WTC11 (cell line): ENCODE measurements at regions not wholly inside any gene's neighbourhood (a gene's known extent, or its start where the extent isn't known, plus 50 kb on each side); places are given as distances from the start of the nearest gene placed in this dataset.

Experiments
- ATAC-seq: fragments of 200-7000 bp; cut with Tn5 transposase; 2 replicates; pipeline ENCODE4 v1.10.0; 2021; ENCODE audit warnings: mild to moderate bottlenecking, moderate library complexity
- CTCF ChIA-PET: fragments of 300-600 bp; sonication (Branson Sonifier 250); formaldehyde crosslinking; loops from one replicate; lab custom pipeline; 2021; ENCODE audit warnings: antibody characterized with exemption; lab: Charles Lee
- POLR2A ChIA-PET: fragments of 350-600 bp; sonication (Branson Sonifier 250); formaldehyde crosslinking; loops from one replicate; lab custom pipeline; 2021; ENCODE audit warnings: antibody characterized with exemption; lab: Charles Lee
- DNase-seq: peaks from one replicate; pipeline ENCODE4 v3.0.0; 2021; ENCODE audit warnings: low spot score
- H3K27ac Mint-ChIP-seq: 2 replicates; pipeline ENCODE4 v1.8.0; 2021; ENCODE audit warnings: mixed read lengths
- H3K27me3 Mint-ChIP-seq: 2 replicates; pipeline ENCODE4 v1.8.0; 2021; ENCODE audit warnings: low read depth, mild to moderate bottlenecking, moderate library complexity, mixed read lengths
- H3K36me3 Mint-ChIP-seq: 2 replicates; pipeline ENCODE4 v1.8.0; 2021; ENCODE audit warnings: mixed read lengths
- H3K4me1 Mint-ChIP-seq: 2 replicates; pipeline ENCODE4 v1.8.0; 2022; ENCODE audit warnings: mixed read lengths
- H3K4me3 Mint-ChIP-seq: 2 replicates; pipeline ENCODE4 v1.8.0; 2021; ENCODE audit warnings: mild to moderate bottlenecking, moderate library complexity, mixed read lengths
- H3K9me3 Mint-ChIP-seq: 2 replicates; pipeline ENCODE4 v1.8.0; 2021; ENCODE audit warnings: mixed read lengths
- AR ChIP-seq: fragments of 250-450 bp; sonication (Bioruptor Pico); IDR thresholded peaks from 2 replicates; pipeline ENCODE4 v1.9.0; 2021; ENCODE audit warnings: mild to moderate bottlenecking
- CDX4 ChIP-seq: fragments of 250-450 bp; sonication (Bioruptor Pico); IDR thresholded peaks from 2 replicates; pipeline ENCODE4 v1.9.0; 2021; ENCODE audit warnings: moderate library complexity, mild to moderate bottlenecking, inconsistent platforms, borderline replicate concordance
- CREB1 ChIP-seq: sonication (generic); formaldehyde crosslinking; IDR thresholded peaks from 2 replicates; pipeline ENCODE4 v1.8.0; 2023; ENCODE audit warnings: mild to moderate bottlenecking, missing genetic modification reagents
- E2F4 ChIP-seq: sonication (generic); formaldehyde crosslinking; IDR thresholded peaks from 2 replicates; pipeline ENCODE4 v1.8.1; 2022; ENCODE audit warnings: low read depth, mild to moderate bottlenecking, moderate library complexity, missing genetic modification reagents, borderline replicate concordance
- EMX1 ChIP-seq: fragments of 250-450 bp; sonication (Bioruptor Pico); IDR thresholded peaks from 2 replicates; pipeline ENCODE4 v1.8.0; 2021; ENCODE audit warnings: mild to moderate bottlenecking
- ESRRA ChIP-seq: sonication (generic); formaldehyde crosslinking; IDR thresholded peaks from 2 replicates; pipeline ENCODE4 v1.8.1; 2022; ENCODE audit warnings: mild to moderate bottlenecking, missing genetic modification reagents, borderline replicate concordance
- FOXJ3 ChIP-seq: sonication (generic); formaldehyde crosslinking; IDR thresholded peaks from 2 replicates; pipeline ENCODE4 v1.9.0; 2021; ENCODE audit warnings: missing genetic modification reagents, mild to moderate bottlenecking, borderline replicate concordance
- HMGXB4 ChIP-seq: sonication (generic); formaldehyde crosslinking; IDR thresholded peaks from 2 replicates; pipeline ENCODE4 v1.8.1; 2023; ENCODE audit warnings: mild to moderate bottlenecking, moderate library complexity, missing genetic modification reagents
- IRF2 ChIP-seq: sonication (generic); formaldehyde crosslinking; IDR thresholded peaks from 2 replicates; pipeline ENCODE4 v1.8.0; 2022; ENCODE audit warnings: low read depth, missing genetic modification reagents, borderline replicate concordance
- KAT7 ChIP-seq: sonication (generic); formaldehyde crosslinking; IDR thresholded peaks from 2 replicates; pipeline ENCODE4 v1.8.1; 2023; ENCODE audit warnings: missing genetic modification reagents, mild to moderate bottlenecking, borderline replicate concordance
- PRDM15 ChIP-seq: sonication (generic); formaldehyde crosslinking; IDR thresholded peaks from 2 replicates; pipeline ENCODE4 v1.8.0; 2022; ENCODE audit warnings: missing genetic modification reagents
- RELA ChIP-seq: sonication (generic); formaldehyde crosslinking; IDR thresholded peaks from 2 replicates; pipeline ENCODE4 v1.8.1; 2022; ENCODE audit warnings: missing genetic modification reagents, mild to moderate bottlenecking, borderline replicate concordance
- SMAD4 ChIP-seq: sonication (generic); formaldehyde crosslinking; IDR thresholded peaks from 2 replicates; pipeline ENCODE4 v1.8.0; 2022; ENCODE audit warnings: mild to moderate bottlenecking, missing genetic modification reagents
- TEAD4 ChIP-seq: sonication (generic); formaldehyde crosslinking; IDR thresholded peaks from 2 replicates; pipeline ENCODE4 v1.8.0; 2022; ENCODE audit warnings: mild to moderate bottlenecking, missing genetic modification reagents
- ZBTB21 ChIP-seq: sonication (generic); formaldehyde crosslinking; IDR thresholded peaks from 2 replicates; pipeline ENCODE4 v1.8.1; 2023; ENCODE audit warnings: mild to moderate bottlenecking, missing genetic modification reagents, borderline replicate concordance
- ZNF138 ChIP-seq: sonication (generic); formaldehyde crosslinking; conservative IDR thresholded peaks from 2 replicates; pipeline ENCODE4 v1.8.1; 2022; ENCODE audit warnings: mild to moderate bottlenecking, moderate library complexity, missing genetic modification reagents
- ZNF232 ChIP-seq: sonication (generic); formaldehyde crosslinking; IDR thresholded peaks from 2 replicates; pipeline ENCODE4 v1.8.0; 2022; ENCODE audit warnings: mild to moderate bottlenecking, missing genetic modification reagents

GRCh38 chr7:31284106-31284505 is 56.4 kb downstream of the NEUROD6 start:
- Mint-ChIP-seq H3K4me3 (no peak overlapping the region), H3K4me1 (no peaks in the 10 kb centered on the region), H3K36me3 (no peaks in the 10 kb centered on the region), H3K9me3 (no peaks in the 10 kb centered on the region), H3K27ac (no peak overlapping the region), H3K27me3 (no peaks in the 10 kb centered on the region)
- CTCF ChIA-PET: interaction anchor here (0.7 kb wide), 1 partner anchor 52 kb away, joined by 3 read pairs; no protein-coding TSS in a partner anchor
- TF ChIP-seq ESRRA (no peak), ZBTB21 (CRISPR knock-in tag) (no peak), EMX1 (CRISPR knock-in tag) (no peak), SMAD4 (CRISPR knock-in tag) (no peak), RELA (CRISPR knock-in tag) (no peak), HMGXB4 (no peak), CREB1 (no peak), PRDM15 (CRISPR knock-in tag) (no peak), ZNF232 (CRISPR knock-in tag) (no peak), TEAD4 (CRISPR knock-in tag) (no peak), CDX4 (no peak), AR (no peak), E2F4 (CRISPR knock-in tag) (no peak), FOXJ3 (CRISPR knock-in tag) (no peak), KAT7 (CRISPR knock-in tag) (no peak), ZNF138 (CRISPR knock-in tag) (no peak), IRF2 (CRISPR knock-in tag) (no peak)
- no peak for DNase-seq
- POLR2A ChIA-PET: no interaction called here
- no peak for ATAC-seq
